ENCODE measurements at regions not wholly inside any gene's neighbourhood (a gene's known extent, or its start where the extent isn't known, plus 50 kb on each side); places are given as distances from the start of the nearest gene placed in this dataset.

GRCh38 chr15:25182098-25182478, 227.3 kb downstream of the SNRPN start:
- TF ChIP-seq POLR2A (IDR thresholded peaks at IDR 0.05) (no peak), CTCF (IDR thresholded peaks at IDR 0.05) (no peak)

Measured in transverse colon (tissue), 3 donors.